Fibroblast of lung (primary cell): ENCODE measurements at regions not wholly inside any gene's neighbourhood (a gene's known extent, or its start where the extent isn't known, plus 50 kb on each side); places are given as distances from the start of the nearest gene placed in this dataset.

Experiments used
- DNase-seq, 2 donors: peaks; one replicate each; pipeline versions ENCODE4 v3.0.0 to v3.0.0-alpha.2; 2010; ENCODE audit warnings: low read depth in 2 of 2
- H2AFZ ChIP-seq: 2 replicates; pipeline ENCODE4 v1.5.1; 2012; ENCODE audit warnings: low read length, control low read depth, inconsistent platforms
- H3K27ac ChIP-seq: 2 replicates; pipeline ENCODE4 v1.5.1; 2011; ENCODE audit warnings: low read length, control low read depth; ENCODE audit not compliant: insufficient read depth
- H3K27me3 ChIP-seq: 2 replicates; pipeline ENCODE4 v1.5.1; 2011; ENCODE audit warnings: mild to moderate bottlenecking, low read length; ENCODE audit not compliant: control insufficient read depth, insufficient read depth
- H3K36me3 ChIP-seq: 2 replicates; pipeline ENCODE4 v1.5.1; 2011; ENCODE audit warnings: low read length; ENCODE audit not compliant: control insufficient read depth, insufficient read depth
- H3K4me1 ChIP-seq: 2 replicates; pipeline ENCODE4 v1.5.1; 2011; ENCODE audit warnings: low read length; ENCODE audit not compliant: control insufficient read depth, insufficient read depth; ENCODE audit errors: extremely low read depth
- H3K4me2 ChIP-seq: 2 replicates; pipeline ENCODE4 v1.5.1; 2011; ENCODE audit warnings: low read length, control low read depth; ENCODE audit not compliant: insufficient read depth; ENCODE audit errors: extremely low read depth
- H3K4me3 ChIP-seq, 4 experiments: fragments of 200-600 bp in 1 of 4; sonication (generic) in 1 of 4; replicated peaks in 1 of 4; 2 replicates each; pipeline ENCODE4 v1.5.1; 2011 to 2016; ENCODE audit warnings: low read length in 4 of 4, low read depth in 3 of 4, mild to moderate bottlenecking in 3 of 4, control low read depth in 2 of 4, inconsistent platforms in 1 of 4, mixed read lengths in 1 of 4; ENCODE audit not compliant: insufficient read depth in 1 of 4; ENCODE audit errors: control extremely low read depth in 1 of 4
- H3K79me2 ChIP-seq: 2 replicates; pipeline ENCODE4 v1.5.1; 2012; ENCODE audit warnings: mild to moderate bottlenecking, low read length, inconsistent platforms; ENCODE audit not compliant: control insufficient read depth, insufficient read depth
- H3K9ac ChIP-seq: 2 replicates; pipeline ENCODE4 v1.5.1; 2011; ENCODE audit warnings: mild to moderate bottlenecking, low read length, control low read depth; ENCODE audit not compliant: insufficient read depth
- H3K9me3 ChIP-seq: 2 replicates; pipeline ENCODE4 v1.5.1; 2012; ENCODE audit warnings: low read depth, low read length; ENCODE audit not compliant: control insufficient read depth, insufficient read depth
- H4K20me1 ChIP-seq: 2 replicates; pipeline ENCODE4 v1.5.1; 2011; ENCODE audit warnings: low read length; ENCODE audit not compliant: control insufficient read depth, insufficient read depth; ENCODE audit errors: extremely low read depth
- EZH2 ChIP-seq: IDR thresholded peaks from 2 replicates; pipeline ENCODE4 v1.5.1; 2012; ENCODE audit warnings: low read length, control low read depth, mild to moderate bottlenecking; ENCODE audit errors: missing control alignments
- TF ChIP-seq, protein P1 (sequence below), 2 donors: IDR thresholded peaks in 1 of 2; conservative IDR thresholded peaks in 1 of 2; 1 replicate in 1 of 2; 2 replicates in 1 of 2; pipeline ENCODE4 v1.5.1; 2011 to 2012; ENCODE audit warnings: low read length in 2 of 2, control low read depth in 1 of 2, inconsistent platforms in 1 of 2, low read depth in 1 of 2, mild to moderate bottlenecking in 1 of 2

DNA sequence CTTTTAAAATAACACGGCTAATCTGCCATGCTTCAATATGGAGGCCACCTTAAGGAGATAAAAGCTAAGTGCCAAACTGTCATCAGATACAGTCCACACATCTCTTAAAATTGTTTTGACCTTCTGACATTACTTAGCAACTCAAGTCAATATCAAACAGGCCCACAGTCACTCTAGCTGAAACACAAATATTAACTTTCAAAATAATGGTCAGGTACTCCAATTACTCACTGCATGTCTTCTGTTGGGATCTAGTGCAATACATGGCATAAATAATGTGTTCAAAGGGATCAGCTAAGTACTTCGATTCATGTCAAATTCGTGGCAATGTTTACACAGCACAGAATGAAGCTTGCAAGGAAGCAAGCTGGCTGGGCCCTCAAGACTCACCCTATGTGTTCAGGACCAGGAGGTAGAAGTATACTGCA lies 133.9 kb upstream of the BEND6 start:
- H3K27ac ChIP-seq, result no peak overlapping the region
- no peaks in the 10 kb centered on the region for H3K27me3 ChIP-seq
- H4K20me1 ChIP-seq, result peaks cover 6% of the 10 kb centered on the region
- no peak for TF ChIP-seq EZH2
- TF ChIP-seq, protein P1, sequence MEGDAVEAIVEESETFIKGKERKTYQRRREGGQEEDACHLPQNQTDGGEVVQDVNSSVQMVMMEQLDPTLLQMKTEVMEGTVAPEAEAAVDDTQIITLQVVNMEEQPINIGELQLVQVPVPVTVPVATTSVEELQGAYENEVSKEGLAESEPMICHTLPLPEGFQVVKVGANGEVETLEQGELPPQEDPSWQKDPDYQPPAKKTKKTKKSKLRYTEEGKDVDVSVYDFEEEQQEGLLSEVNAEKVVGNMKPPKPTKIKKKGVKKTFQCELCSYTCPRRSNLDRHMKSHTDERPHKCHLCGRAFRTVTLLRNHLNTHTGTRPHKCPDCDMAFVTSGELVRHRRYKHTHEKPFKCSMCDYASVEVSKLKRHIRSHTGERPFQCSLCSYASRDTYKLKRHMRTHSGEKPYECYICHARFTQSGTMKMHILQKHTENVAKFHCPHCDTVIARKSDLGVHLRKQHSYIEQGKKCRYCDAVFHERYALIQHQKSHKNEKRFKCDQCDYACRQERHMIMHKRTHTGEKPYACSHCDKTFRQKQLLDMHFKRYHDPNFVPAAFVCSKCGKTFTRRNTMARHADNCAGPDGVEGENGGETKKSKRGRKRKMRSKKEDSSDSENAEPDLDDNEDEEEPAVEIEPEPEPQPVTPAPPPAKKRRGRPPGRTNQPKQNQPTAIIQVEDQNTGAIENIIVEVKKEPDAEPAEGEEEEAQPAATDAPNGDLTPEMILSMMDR (conservative IDR thresholded peaks at IDR 0.05 in 1 of 2, IDR thresholded peaks at IDR 0.05 in 1 of 2; ENCODE audit: low read depth in 1 of 2, low read length in 2 of 2), result no peak
- H3K9me3 ChIP-seq, result no peaks in the 10 kb centered on the region
- H3K4me3 ChIP-seq, result no peak overlapping the region
- no peak for DNase-seq
- H3K36me3 ChIP-seq, result no peaks in the 10 kb centered on the region
- peaks cover 75% of the 10 kb centered on the region for H3K79me2 ChIP-seq
- H3K9ac ChIP-seq, result no peak overlapping the region
- H2AFZ ChIP-seq, result no peak overlapping the region
- H3K4me2 ChIP-seq, result no peak overlapping the region
- H3K4me1 ChIP-seq, result peaks cover 7% of the 10 kb centered on the region

DNA sequence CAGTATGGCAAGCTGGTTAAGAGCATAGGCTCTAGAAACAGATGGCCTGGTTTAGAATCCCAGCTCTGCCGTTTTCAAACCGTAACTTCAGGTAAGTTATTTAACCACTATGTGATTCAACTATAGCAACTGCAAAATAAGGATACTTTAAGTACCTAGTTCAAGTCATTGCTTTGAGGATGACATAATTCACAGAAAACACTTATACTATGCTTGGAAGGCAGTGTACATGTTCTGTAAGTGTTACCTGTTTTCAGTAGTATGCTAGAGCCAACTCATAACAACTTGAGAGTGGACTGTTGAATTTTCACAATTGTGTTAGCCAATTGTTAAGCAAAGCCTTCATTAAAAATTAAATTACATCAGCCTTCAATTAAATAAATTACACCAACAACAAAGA lies 134.8 kb upstream of the BEND6 start:
- no peak for TF ChIP-seq EZH2
- TF ChIP-seq, protein P1 (conservative IDR thresholded peaks at IDR 0.05 in 1 of 2, IDR thresholded peaks at IDR 0.05 in 1 of 2; ENCODE audit: low read depth in 1 of 2, low read length in 2 of 2), result no peak
- peaks cover 8% of the 10 kb centered on the region for H3K4me1 ChIP-seq
- no peak overlapping the region for H3K9ac ChIP-seq
- H3K36me3 ChIP-seq, result no peaks in the 10 kb centered on the region
- H2AFZ ChIP-seq, result no peak overlapping the region
- peaks cover 78% of the 10 kb centered on the region for H3K79me2 ChIP-seq
- no peak overlapping the region for H3K4me2 ChIP-seq
- DNase-seq, result no peak
- H3K27me3 ChIP-seq, result no peaks in the 10 kb centered on the region
- no peaks in the 10 kb centered on the region for H3K9me3 ChIP-seq
- peaks cover 6% of the 10 kb centered on the region for H4K20me1 ChIP-seq
- no peak overlapping the region for H3K27ac ChIP-seq
- no peak overlapping the region for H3K4me3 ChIP-seq

DNA sequence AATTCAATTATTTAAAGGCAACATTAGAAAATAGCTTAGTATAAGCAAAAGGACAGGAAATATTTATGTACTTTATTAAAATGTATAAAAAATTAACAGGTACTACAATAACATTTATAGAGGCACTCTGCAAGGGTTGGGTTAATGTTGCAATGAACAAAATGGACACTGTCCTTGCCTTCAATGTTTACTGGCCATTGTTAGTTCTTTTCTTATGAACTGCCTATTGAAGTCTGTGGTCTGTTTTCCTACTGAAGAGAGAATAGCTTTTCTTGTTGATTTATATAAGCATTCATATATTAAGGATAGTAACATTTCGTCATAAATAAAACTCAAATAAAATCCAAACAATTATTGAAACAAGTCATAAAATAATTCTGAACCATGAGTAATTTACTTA lies 135.3 kb upstream of the BEND6 start:
- Histone ChIP-seq H3K27me3 (no peaks in the 10 kb centered on the region), H3K4me3 (no peak overlapping the region)

More for the DNA sequence above, 135.3 kb upstream of the BEND6 start:
- no peak overlapping the region for H3K4me2 ChIP-seq
- peaks cover 80% of the 10 kb centered on the region for H3K79me2 ChIP-seq
- no peak overlapping the region for H3K9ac ChIP-seq
- H2AFZ ChIP-seq, result no peak overlapping the region
- H3K4me1 ChIP-seq, result peaks cover 8% of the 10 kb centered on the region
- peaks cover 6% of the 10 kb centered on the region for H4K20me1 ChIP-seq
- H3K27ac ChIP-seq, result no peak overlapping the region
- no peaks in the 10 kb centered on the region for H3K9me3 ChIP-seq
- DNase-seq, result no peak
- no peak for TF ChIP-seq EZH2
- no peaks in the 10 kb centered on the region for H3K36me3 ChIP-seq
